Coronary artery (tissue), 2 donors: ENCODE measurements at regions not wholly inside any gene's neighbourhood (a gene's known extent, or its start where the extent isn't known, plus 50 kb on each side); places are given as distances from the start of the nearest gene placed in this dataset.

ENCODE experiments used
- DNase-seq: peaks from one replicate; pipeline ENCODE4 v3.0.0-alpha.2; 2017; ENCODE audit warnings: low spot score
- H3K27ac ChIP-seq, 2 donors: fragments of 200-600 bp; sonication (generic); one replicate each; pipeline ENCODE4 v1.5.1; 2016 to 2019
- H3K4me3 ChIP-seq: fragments of 200-600 bp; sonication (generic); 2 replicates; pipeline ENCODE4 v1.5.1; 2016; ENCODE audit warnings: mild to moderate bottlenecking, moderate library complexity
- CTCF ChIP-seq: fragments of 200-600 bp; sonication (generic); IDR thresholded peaks from one replicate; pipeline ENCODE4 v1.5.1; 2019; ENCODE audit warnings: antibody characterized with exemption

GRCh38 chr1:42043811-42044210 lies 109.4 kb upstream of the GUCA2B start:
- DNase-seq, result no peak
- Histone ChIP-seq H3K4me3 (no peak overlapping the region), H3K27ac (no peak overlapping the region)
- TF ChIP-seq CTCF, result no peak

- DNase-seq, result no peak
- TF ChIP-seq CTCF, result no peak
- H3K27ac ChIP-seq, result no peak overlapping the region
- no peak overlapping the region for H3K4me3 ChIP-seq
Observed at GRCh38 chr1:42043182-42043581, 110.0 kb upstream of the GUCA2B start.

GRCh38 chr1:42041031-42041430 lies 112.2 kb upstream of the GUCA2B start:
- no peak for TF ChIP-seq CTCF
- no peak overlapping the region for H3K27ac ChIP-seq
- no peak overlapping the region for H3K4me3 ChIP-seq
- DNase-seq, result no peak

- DNase-seq, result no peak
- Histone ChIP-seq H3K27ac (no peak overlapping the region), H3K4me3 (no peak overlapping the region)
- no peak for TF ChIP-seq CTCF
Observed at GRCh38 chr1:42040159-42040558, 113.1 kb upstream of the GUCA2B start.

GRCh38 chr1:42038261-42038660 lies 114.9 kb upstream of the GUCA2B start:
- no peak overlapping the region for H3K27ac ChIP-seq

GRCh38 chr1:42037586-42037985 lies 115.6 kb upstream of the GUCA2B start:
- TF ChIP-seq CTCF, result no peak
- DNase-seq, result no peak
- H3K4me3 ChIP-seq, result no peak overlapping the region
- no peak overlapping the region for H3K27ac ChIP-seq

More at GRCh38 chr1:42038261-42038660, 114.9 kb upstream of the GUCA2B start:
- DNase-seq, result no peak
- no peak for TF ChIP-seq CTCF
- H3K4me3 ChIP-seq, result no peak overlapping the region

GRCh38 chr1:42037161-42037560 lies 116.0 kb upstream of the GUCA2B start:
- DNase-seq, result no peak
- H3K27ac ChIP-seq, result no peak overlapping the region
- TF ChIP-seq CTCF, result no peak

More at GRCh38 chr1:42037161-42037560, 116.0 kb upstream of the GUCA2B start:
- H3K4me3 ChIP-seq, result no peak overlapping the region
